HFF-Myc (cell line): ENCODE measurements at regions not wholly inside any gene's neighbourhood (a gene's known extent, or its start where the extent isn't known, plus 50 kb on each side); places are given as distances from the start of the nearest gene placed in this dataset.

ENCODE experiments used
- DNase-seq: peaks from one replicate; pipeline ENCODE4 v3.0.0-alpha.2; 2011; ENCODE audit warnings: low read depth; ENCODE audit errors: extremely low read depth
- H3K4me3 ChIP-seq: replicated peaks from 2 replicates; pipeline ENCODE4 v1.5.1; 2011; ENCODE audit warnings: low read depth, mild to moderate bottlenecking, control low read depth, low read length
- TF ChIP-seq, protein P1 (sequence below): IDR thresholded peaks from 2 replicates; pipeline ENCODE4 v1.5.1; 2012; ENCODE audit warnings: mild to moderate bottlenecking, low read depth, low read length, control low read depth; ENCODE audit errors: missing control alignments

DNA sequence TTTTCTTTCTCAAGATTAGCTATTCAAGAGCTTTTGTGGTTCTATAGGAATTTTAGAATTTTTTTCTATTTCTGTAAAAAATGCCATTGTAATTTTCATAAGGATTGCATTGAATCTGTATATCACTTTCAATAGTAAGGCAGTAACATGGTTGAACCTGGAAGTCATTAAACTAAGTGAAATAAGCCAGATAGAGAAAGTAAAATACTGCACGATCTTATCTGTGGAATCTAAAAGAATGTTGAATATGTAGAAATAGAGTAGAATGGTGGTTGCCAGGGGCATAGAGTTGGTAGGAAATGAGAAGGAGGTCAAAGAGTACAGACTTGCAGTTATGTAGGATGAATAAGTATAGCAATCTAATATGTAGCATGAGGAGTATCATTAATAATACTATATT is 1073.5 kb upstream of the LRRN3 start:
- DNase-seq: no peak
- TF ChIP-seq, protein P1, sequence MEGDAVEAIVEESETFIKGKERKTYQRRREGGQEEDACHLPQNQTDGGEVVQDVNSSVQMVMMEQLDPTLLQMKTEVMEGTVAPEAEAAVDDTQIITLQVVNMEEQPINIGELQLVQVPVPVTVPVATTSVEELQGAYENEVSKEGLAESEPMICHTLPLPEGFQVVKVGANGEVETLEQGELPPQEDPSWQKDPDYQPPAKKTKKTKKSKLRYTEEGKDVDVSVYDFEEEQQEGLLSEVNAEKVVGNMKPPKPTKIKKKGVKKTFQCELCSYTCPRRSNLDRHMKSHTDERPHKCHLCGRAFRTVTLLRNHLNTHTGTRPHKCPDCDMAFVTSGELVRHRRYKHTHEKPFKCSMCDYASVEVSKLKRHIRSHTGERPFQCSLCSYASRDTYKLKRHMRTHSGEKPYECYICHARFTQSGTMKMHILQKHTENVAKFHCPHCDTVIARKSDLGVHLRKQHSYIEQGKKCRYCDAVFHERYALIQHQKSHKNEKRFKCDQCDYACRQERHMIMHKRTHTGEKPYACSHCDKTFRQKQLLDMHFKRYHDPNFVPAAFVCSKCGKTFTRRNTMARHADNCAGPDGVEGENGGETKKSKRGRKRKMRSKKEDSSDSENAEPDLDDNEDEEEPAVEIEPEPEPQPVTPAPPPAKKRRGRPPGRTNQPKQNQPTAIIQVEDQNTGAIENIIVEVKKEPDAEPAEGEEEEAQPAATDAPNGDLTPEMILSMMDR: no peak
- H3K4me3 ChIP-seq: no peak overlapping the region

DNA sequence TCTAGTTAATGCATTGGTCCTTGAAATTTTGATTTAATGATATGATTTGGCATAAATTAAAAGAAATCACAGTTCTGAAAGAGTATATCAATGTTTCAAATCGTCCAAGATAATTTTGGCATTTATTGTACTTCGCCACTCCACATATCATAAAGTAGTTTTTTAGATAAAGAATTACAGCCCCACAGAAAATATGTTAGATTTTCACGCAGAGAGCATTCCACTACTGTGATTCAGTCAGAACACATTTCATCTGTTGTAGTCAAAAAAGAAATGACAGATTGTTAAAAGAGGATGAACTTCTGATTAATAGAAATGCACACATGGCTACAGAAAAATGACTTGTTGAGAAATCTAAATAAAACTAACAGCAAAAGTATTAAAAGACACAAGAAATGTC is 1063.5 kb upstream of the LRRN3 start:
- DNase-seq: no peak
- H3K4me3 ChIP-seq: no peak overlapping the region
- TF ChIP-seq, protein P1: no peak

DNA sequence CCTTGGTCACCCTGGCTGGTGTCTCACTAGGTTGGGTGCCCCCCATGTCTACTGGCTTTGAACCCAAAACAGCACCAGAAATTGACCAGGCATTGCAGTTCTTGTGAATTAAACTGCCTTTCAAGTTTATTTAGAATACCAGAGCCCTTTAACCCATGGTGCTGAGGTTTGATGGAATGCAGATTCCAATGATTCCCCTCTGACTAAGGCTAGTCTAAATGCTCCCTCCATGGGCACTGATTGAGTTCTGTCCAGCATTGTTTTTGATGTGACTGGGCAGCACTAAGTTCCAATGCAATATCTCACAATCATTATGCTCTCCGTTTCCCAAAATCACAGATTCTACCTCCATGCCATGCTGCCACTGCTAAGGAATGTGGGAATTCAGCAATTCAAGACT is 1047.4 kb upstream of the LRRN3 start:
- H3K4me3 ChIP-seq: no peak overlapping the region
- no peak for DNase-seq
- TF ChIP-seq, protein P1: no peak

DNA sequence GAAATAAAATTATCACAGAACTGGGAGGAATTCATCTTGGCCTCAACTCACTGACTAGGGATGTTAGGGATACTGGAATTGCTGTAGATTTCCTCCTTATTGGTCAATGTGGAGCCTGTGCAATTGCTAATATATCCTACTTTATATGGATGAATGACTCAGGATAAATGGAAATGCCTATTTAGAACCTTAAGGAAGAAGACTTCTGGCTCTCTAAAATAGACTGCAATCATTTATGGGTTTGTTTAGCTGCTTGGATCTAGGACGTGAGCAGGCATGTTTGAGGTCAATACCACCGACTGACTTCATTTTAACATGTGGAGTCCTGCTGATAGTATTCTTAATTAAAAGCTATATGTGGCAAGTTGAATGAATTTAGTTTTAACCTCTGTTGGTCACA is 1040.1 kb upstream of the LRRN3 start:
- TF ChIP-seq, protein P1: no peak
- no peak overlapping the region for H3K4me3 ChIP-seq
- DNase-seq: no peak

DNA sequence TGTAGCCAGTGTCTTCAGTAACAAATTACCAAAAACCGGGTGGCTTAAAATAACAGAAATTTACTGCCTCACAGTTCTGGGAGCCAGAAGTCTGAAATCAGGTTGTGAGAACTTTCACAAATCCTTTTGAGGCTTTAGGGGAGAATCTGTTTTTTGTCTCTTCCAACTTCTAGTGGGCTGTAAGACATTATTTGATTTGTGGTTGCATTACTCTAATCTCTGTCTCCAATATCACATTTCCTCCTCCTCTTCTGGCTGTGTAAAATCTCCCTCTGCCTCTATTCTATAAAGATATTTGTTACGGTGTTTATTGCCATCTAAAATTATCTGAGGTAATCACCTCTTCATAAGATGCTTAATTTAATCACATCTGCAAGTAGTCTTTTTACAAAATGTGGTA is 1039.6 kb upstream of the LRRN3 start:
- H3K4me3 ChIP-seq: no peak overlapping the region
- no peak for DNase-seq
- TF ChIP-seq, protein P1: no peak

DNA sequence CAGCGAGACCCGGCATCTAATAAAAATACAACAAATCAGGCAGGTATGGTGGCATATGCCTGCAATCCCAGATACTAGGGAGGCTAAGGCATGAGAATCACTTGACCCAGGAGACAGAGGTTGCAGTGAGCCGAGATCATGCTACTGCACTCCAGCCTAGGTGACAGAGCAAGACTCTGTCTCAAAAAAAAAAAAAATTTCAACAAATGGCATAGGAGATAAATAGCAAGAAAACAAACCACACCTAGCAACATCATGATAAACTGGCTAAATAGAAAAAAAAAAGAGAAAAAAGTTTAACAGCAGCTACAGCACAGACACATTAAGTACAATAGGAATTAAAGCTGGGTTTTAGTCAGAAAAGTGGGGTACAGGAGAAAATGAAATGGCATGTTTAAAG is 1034.6 kb upstream of the LRRN3 start:
- no peak overlapping the region for H3K4me3 ChIP-seq
- DNase-seq: no peak
- TF ChIP-seq, protein P1: no peak

DNA sequence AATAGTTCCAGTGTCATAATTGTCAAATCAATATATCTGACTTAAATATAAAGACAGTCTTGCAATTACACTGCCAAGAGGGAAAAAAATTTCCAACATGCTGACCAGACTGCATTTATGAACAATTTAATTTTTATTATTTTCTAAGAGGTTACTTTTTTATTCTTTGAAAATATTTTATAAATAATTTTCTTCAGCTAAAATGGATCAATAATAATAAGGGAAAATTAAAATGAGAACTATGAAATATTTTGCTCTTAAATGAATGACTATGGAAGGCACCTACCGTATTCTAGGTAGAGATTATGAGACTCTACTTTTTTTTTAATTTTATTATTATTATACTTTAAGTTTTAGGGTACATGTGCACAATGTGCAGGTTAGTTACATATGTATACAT is 1032.5 kb upstream of the LRRN3 start:
- no peak overlapping the region for H3K4me3 ChIP-seq
- TF ChIP-seq, protein P1: no peak
- no peak for DNase-seq
